OCI-LY1 (cell line): ENCODE measurements at regions not wholly inside any gene's neighbourhood (a gene's known extent, or its start where the extent isn't known, plus 50 kb on each side); places are given as distances from the start of the nearest gene placed in this dataset.

Source experiments
- H2AFZ ChIP-seq: fragments of 200-600 bp; sonication (generic), shearing (Covaris generic); 2 replicates; pipeline ENCODE4 v1.6.0; 2014; ENCODE audit warnings: antibody characterized with exemption, mild to moderate bottlenecking, low read length
- H3F3A ChIP-seq: fragments of 200-600 bp; sonication (generic), shearing (Covaris generic); 2 replicates; pipeline ENCODE4 v1.6.0; 2014; ENCODE audit warnings: mild to moderate bottlenecking, antibody characterized with exemption, low read length, moderate library complexity; ENCODE audit not compliant: insufficient read depth
- H3K27ac ChIP-seq: fragments of 200-600 bp; sonication (generic); 2 replicates; pipeline ENCODE4 v1.5.1; 2014; ENCODE audit warnings: low read length, mixed run types, mild to moderate bottlenecking, low read depth; ENCODE audit not compliant: poor library complexity, severe bottlenecking
- H3K27me3 ChIP-seq: fragments of 200-600 bp; sonication (generic); 2 replicates; pipeline ENCODE4 v1.6.0; 2014; ENCODE audit warnings: antibody characterized with exemption, mild to moderate bottlenecking, low read length, moderate library complexity; ENCODE audit not compliant: insufficient read depth
- H3K36me3 ChIP-seq: fragments of 200-600 bp; sonication (generic); 2 replicates; pipeline ENCODE4 v1.6.1; 2014; ENCODE audit warnings: mild to moderate bottlenecking, antibody characterized with exemption, low read length, moderate library complexity, mixed read lengths; ENCODE audit not compliant: insufficient read depth
- H3K4me1 ChIP-seq: fragments of 200-600 bp; sonication (generic); 2 replicates; pipeline ENCODE4 v1.5.1; 2014; ENCODE audit warnings: mild to moderate bottlenecking, low read length, moderate library complexity; ENCODE audit not compliant: insufficient read depth, severe bottlenecking
- H3K4me2 ChIP-seq: fragments of 200-600 bp; sonication (generic), shearing (Covaris generic); 2 replicates; pipeline ENCODE4 v1.6.1; 2014; ENCODE audit warnings: low read length
- H3K4me3 ChIP-seq: fragments of 200-600 bp; sonication (generic); 2 replicates; pipeline ENCODE4 v1.5.1; 2014; ENCODE audit warnings: low read length, low read depth, mild to moderate bottlenecking, mixed read lengths; ENCODE audit not compliant: poor library complexity, severe bottlenecking
- H3K79me2 ChIP-seq: fragments of 200-600 bp; shearing (Covaris generic); 2 replicates; pipeline ENCODE4 v1.6.1; 2016; ENCODE audit warnings: mixed run types, low read length, mixed read lengths; ENCODE audit not compliant: insufficient read depth
- H3K9ac ChIP-seq: fragments of 200-600 bp; sonication (generic), shearing (Covaris generic); 2 replicates; pipeline ENCODE4 v1.6.1; 2014; ENCODE audit warnings: mild to moderate bottlenecking, low read length, mixed read lengths
- H3K9me2 ChIP-seq: fragments of 200-600 bp; sonication (generic), shearing (Covaris generic); 2 replicates; pipeline ENCODE4 v1.6.1; 2014; ENCODE audit warnings: low read depth, mild to moderate bottlenecking, low read length, mixed read lengths
- H3K9me3 ChIP-seq: fragments of 200-600 bp; shearing (Covaris generic); 2 replicates; pipeline ENCODE4 v1.6.1; 2014; ENCODE audit warnings: low read length, mixed read lengths
- H4K20me1 ChIP-seq: fragments of 200-600 bp; sonication (generic), shearing (Covaris generic); 2 replicates; pipeline ENCODE4 v1.6.0; 2016; ENCODE audit warnings: mild to moderate bottlenecking, low read length; ENCODE audit not compliant: insufficient read depth
- EZH2 ChIP-seq: fragments of 200-600 bp; sonication (generic), shearing (Covaris generic); IDR thresholded peaks from 2 replicates; pipeline ENCODE4 v1.8.0; 2017; ENCODE audit warnings: borderline replicate concordance, mixed run types, mild to moderate bottlenecking, antibody characterized with exemption, low read length, moderate library complexity, mixed read lengths
- TF ChIP-seq, protein P1 (sequence below): fragments of 200-600 bp; sonication (generic), shearing (Covaris generic); IDR thresholded peaks from 2 replicates; pipeline ENCODE4 v1.5.1; 2017; ENCODE audit warnings: mild to moderate bottlenecking, antibody characterized with exemption, low read length, moderate library complexity, mixed read lengths

DNA sequence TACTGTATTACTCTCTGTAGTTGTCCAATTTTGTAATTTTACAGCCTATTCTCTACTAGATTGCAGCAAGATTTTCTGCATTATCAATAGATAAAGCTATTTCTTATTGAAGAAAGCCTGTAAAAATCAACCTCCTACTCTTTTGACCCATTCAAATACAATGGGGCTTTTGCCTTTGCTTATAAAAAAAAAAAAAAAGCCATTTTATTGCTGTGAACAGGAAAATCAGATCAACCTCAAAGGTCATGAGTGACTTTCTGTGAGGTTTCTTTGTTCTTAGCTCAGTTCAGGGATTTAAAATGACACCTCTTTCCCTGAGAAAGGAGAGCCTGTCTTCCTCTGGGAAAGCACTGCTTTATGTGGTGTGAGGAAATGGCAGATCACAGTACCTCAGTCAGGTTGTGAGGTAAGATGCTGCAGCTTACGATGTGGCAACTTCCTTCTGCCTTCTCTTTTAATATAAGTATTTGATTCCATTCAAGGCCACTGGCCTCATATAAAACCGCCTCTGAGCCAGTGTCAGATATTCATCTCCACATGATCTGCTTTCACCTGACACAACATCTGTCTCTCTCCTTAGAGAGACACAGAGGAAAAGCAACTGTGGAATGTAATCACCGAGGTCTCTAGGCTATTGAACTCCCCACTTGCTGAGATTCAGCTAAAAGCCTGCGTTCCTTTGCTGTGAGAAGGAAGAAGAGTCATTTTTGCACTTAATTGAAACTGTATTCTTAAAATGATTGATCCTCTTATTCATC lies 161.5 kb upstream of the MB21D2 start:
- Histone ChIP-seq H3K27ac (no peak overlapping the region), H3K9me2 (no peaks in the 10 kb centered on the region), H2AFZ (no peak overlapping the region), H3K4me2 (no peak overlapping the region), H3K27me3 (no peaks in the 10 kb centered on the region), H3F3A (no peaks in the 10 kb centered on the region), H3K4me1 (no peaks in the 10 kb centered on the region), H4K20me1 (no peaks in the 10 kb centered on the region), H3K4me3 (no peak overlapping the region), H3K9ac (no peak overlapping the region), H3K79me2 (no peaks in the 10 kb centered on the region), H3K9me3 (no peaks in the 10 kb centered on the region), H3K36me3 (no peaks in the 10 kb centered on the region)
- TF ChIP-seq, protein P1, sequence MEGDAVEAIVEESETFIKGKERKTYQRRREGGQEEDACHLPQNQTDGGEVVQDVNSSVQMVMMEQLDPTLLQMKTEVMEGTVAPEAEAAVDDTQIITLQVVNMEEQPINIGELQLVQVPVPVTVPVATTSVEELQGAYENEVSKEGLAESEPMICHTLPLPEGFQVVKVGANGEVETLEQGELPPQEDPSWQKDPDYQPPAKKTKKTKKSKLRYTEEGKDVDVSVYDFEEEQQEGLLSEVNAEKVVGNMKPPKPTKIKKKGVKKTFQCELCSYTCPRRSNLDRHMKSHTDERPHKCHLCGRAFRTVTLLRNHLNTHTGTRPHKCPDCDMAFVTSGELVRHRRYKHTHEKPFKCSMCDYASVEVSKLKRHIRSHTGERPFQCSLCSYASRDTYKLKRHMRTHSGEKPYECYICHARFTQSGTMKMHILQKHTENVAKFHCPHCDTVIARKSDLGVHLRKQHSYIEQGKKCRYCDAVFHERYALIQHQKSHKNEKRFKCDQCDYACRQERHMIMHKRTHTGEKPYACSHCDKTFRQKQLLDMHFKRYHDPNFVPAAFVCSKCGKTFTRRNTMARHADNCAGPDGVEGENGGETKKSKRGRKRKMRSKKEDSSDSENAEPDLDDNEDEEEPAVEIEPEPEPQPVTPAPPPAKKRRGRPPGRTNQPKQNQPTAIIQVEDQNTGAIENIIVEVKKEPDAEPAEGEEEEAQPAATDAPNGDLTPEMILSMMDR, result no peak
- TF ChIP-seq EZH2, result no peak

DNA sequence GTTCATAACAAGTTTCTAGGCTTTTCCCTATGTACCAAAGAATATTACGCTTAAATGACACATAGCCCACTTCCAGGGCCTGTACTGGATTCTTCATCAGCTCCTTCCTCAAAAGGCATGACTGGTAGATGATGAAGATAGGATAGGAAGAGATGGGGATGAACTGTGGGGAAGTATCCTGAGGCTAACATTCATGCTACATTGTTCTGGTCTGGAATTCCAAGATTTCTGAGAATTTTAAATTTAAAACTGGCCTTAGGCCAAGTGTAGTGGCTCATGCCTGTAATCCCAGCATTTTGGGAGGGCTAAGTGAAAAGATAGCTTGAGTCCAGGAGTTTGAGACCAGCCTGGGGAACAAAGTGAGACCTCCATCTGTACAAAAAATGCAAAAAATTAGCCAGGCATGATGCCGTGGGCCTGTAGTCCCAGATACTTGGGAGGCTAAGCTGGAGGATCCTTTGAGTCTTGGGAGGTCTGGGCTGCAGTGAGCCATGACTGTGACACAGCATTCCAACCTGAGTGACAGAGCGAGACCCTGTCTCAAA lies 160.1 kb upstream of the PLAAT1 start:
- no peaks in the 10 kb centered on the region for H3K36me3 ChIP-seq
- no peaks in the 10 kb centered on the region for H3K79me2 ChIP-seq
- H2AFZ ChIP-seq, result no peak overlapping the region
- H3K4me2 ChIP-seq, result no peak overlapping the region
- H3F3A ChIP-seq, result no peaks in the 10 kb centered on the region
- H3K4me3 ChIP-seq, result no peak overlapping the region
- H3K9me3 ChIP-seq, result no peaks in the 10 kb centered on the region
- H3K9me2 ChIP-seq, result no peaks in the 10 kb centered on the region
- TF ChIP-seq, protein P1, result no peak
- TF ChIP-seq EZH2, result no peak
- no peaks in the 10 kb centered on the region for H4K20me1 ChIP-seq
- H3K4me1 ChIP-seq, result no peaks in the 10 kb centered on the region
- H3K27ac ChIP-seq, result no peak overlapping the region
- no peak overlapping the region for H3K9ac ChIP-seq
- no peaks in the 10 kb centered on the region for H3K27me3 ChIP-seq

DNA sequence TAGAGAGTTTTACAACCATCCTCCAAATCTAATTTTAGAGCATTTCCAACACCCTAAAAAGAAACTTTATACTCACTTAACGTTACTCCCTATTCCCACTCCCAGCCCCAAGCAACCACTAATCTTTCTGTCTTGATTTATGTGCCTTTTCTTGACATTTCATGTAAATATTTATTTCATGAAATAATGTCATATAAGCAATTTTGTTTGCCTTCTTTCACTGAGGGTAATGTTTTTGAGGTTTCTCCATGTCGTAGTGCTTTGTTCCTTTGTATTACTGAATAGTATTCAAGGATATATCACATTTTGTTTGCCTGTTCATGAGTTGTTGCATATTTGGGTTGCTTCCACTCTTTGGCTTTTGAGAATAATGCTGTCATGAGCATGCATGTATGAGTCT lies 155.4 kb upstream of the PLAAT1 start:
- H3K4me1 ChIP-seq, result no peaks in the 10 kb centered on the region
- no peak overlapping the region for H3K4me3 ChIP-seq
- H3K27ac ChIP-seq, result no peak overlapping the region
- H3K79me2 ChIP-seq, result no peaks in the 10 kb centered on the region
- H3F3A ChIP-seq, result no peaks in the 10 kb centered on the region
- H4K20me1 ChIP-seq, result no peaks in the 10 kb centered on the region
- H3K4me2 ChIP-seq, result no peak overlapping the region
- H3K27me3 ChIP-seq, result no peaks in the 10 kb centered on the region
- no peaks in the 10 kb centered on the region for H3K9me3 ChIP-seq
- H3K9me2 ChIP-seq, result no peaks in the 10 kb centered on the region
- TF ChIP-seq EZH2, result no peak
- TF ChIP-seq, protein P1, result no peak
- no peak overlapping the region for H2AFZ ChIP-seq
- no peak overlapping the region for H3K9ac ChIP-seq
- H3K36me3 ChIP-seq, result no peaks in the 10 kb centered on the region
